OCI-LY7 (cell line): ENCODE measurements at regions not wholly inside any gene's neighbourhood (a gene's known extent, or its start where the extent isn't known, plus 50 kb on each side); places are given as distances from the start of the nearest gene placed in this dataset.

Experiments
- CTCF ChIP-seq: fragments of 200-600 bp; sonication (generic); conservative IDR thresholded peaks from 2 replicates; pipeline ENCODE4 v1.5.1; 2014; ENCODE audit warnings: mild to moderate bottlenecking, antibody characterized with exemption, low read length, moderate library complexity, mixed read lengths
- EZH2phosphoT487 ChIP-seq: fragments of 200-600 bp; sonication (generic); IDR thresholded peaks from 2 replicates; pipeline ENCODE4 v1.6.1; 2018; ENCODE audit warnings: low read depth, borderline replicate concordance, mild to moderate bottlenecking, mixed run types, antibody characterized with exemption, low read length, moderate library complexity, mixed read lengths

DNA sequence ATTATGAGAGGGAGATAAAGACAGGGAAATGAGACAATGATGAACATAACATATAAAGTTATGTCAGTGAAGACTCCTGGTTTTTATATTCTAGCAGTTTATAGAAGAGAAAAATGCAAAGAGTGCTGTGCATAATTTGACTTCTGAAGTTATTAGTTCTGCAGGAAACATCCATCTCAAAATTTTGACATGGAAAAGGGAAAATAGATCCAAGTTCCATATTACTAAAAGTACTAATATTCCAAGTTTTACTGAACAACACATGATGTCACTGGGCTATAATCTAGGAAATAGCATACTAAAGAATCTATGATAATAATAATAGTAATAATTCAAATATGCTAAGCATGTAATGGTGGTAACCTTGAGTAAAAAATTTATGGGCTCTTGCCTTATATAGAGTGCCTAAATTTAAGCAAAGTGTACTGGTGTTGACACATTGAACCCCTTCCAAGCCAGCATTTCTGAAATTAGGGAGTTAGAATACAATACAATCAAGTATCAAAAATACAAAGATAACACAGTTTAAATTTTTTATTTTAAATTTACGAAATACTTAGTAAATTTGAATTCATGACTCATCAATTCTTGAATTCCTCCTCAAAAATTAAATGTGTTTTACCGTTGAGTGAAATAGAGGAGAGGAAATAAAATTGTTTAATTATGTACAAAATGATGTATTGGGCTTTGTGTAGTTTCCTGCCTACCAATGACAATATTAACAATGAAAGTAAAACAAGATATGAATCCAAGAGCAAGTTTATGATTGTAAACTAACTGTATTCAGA, 102.8 kb upstream of the KCND2 start:
- TF ChIP-seq CTCF (no peak), EZH2phosphoT487 (no peak)
